Endothelial cell of umbilical vein (primary cell): ENCODE measurements at regions not wholly inside any gene's neighbourhood (a gene's known extent, or its start where the extent isn't known, plus 50 kb on each side); places are given as distances from the start of the nearest gene placed in this dataset.

Source experiments
- BruUV-seq: library from RNA; stranded (reverse); fragments of 400-500 nt; replicated peaks from 2 replicates; lab custom pipeline; 2021; lab: Mats Ljungman, UMichigan
- CTCF ChIA-PET: fragments of 300-600, 350-600 bp; sonication (Branson Sonifier 250); formaldehyde crosslinking; loops from one replicate; lab custom pipeline; 2021; ENCODE audit warnings: antibody characterized with exemption, inconsistent platforms; lab: Charles Lee
- POLR2A ChIA-PET: fragments of 300-600, 350-600 bp; sonication (Branson Sonifier 250); formaldehyde crosslinking; loops from one replicate; lab custom pipeline; 2021; ENCODE audit warnings: antibody characterized with exemption, inconsistent platforms; lab: Charles Lee
- DNase-seq: peaks from one replicate; pipeline ENCODE4 v3.0.0-alpha.2; 2011; ENCODE audit warnings: low read depth, low spot score
- FAIRE-seq: peaks from 2 replicates; lab custom pipeline; 2011; peaks lifted over from hg19 to GRCh38; lab: Jason Lieb, UNC
- H2AFZ ChIP-seq: 2 replicates; pipeline ENCODE4 v1.6.0; 2012; ENCODE audit warnings: low read depth, low read length, control low read depth, inconsistent platforms
- H3K27ac ChIP-seq: 2 replicates; pipeline ENCODE4 v1.5.1; 2011; ENCODE audit warnings: low read depth, mild to moderate bottlenecking, control low read depth, low read length, moderate library complexity; ENCODE audit not compliant: insufficient read depth
- H3K27me3 ChIP-seq, 2 experiments: 2 replicates each; pipeline versions ENCODE4 v1.6.0 to v1.6.1; 2011; ENCODE audit warnings: low read length in 2 of 2, mixed read lengths in 1 of 2; ENCODE audit not compliant: control insufficient read depth in 2 of 2, insufficient read depth in 2 of 2
- H3K36me3 ChIP-seq, 2 experiments: 2 replicates in 1 of 2; 3 replicates in 1 of 2; pipeline ENCODE4 v1.5.1; 2011; ENCODE audit warnings: low read length in 2 of 2, mild to moderate bottlenecking in 1 of 2, moderate library complexity in 1 of 2; ENCODE audit not compliant: control insufficient read depth in 2 of 2, insufficient read depth in 2 of 2; ENCODE audit errors: extremely low read depth in 1 of 2
- H3K4me1 ChIP-seq: 3 replicates; pipeline ENCODE4 v1.5.1; 2011; ENCODE audit warnings: mild to moderate bottlenecking, low read length; ENCODE audit not compliant: control insufficient read depth, insufficient read depth; ENCODE audit errors: extremely low read depth
- H3K4me2 ChIP-seq: 2 replicates; pipeline ENCODE4 v1.6.1; 2011; ENCODE audit warnings: low read length, control low read depth, mixed read lengths; ENCODE audit not compliant: insufficient read depth
- H3K4me3 ChIP-seq, 3 experiments: fragments of 200-600 bp in 1 of 3; sonication (generic), shearing (Covaris generic) in 1 of 3; replicated peaks in 1 of 3; 2 replicates each; pipeline ENCODE4 v1.5.1; 2011 to 2016; ENCODE audit warnings: control low read depth in 3 of 3, low read length in 3 of 3, mild to moderate bottlenecking in 2 of 3, inconsistent platforms in 1 of 3, low read depth in 1 of 3, moderate library complexity in 1 of 3; ENCODE audit not compliant: insufficient read depth in 1 of 3
- H3K79me2 ChIP-seq: 2 replicates; pipeline ENCODE4 v1.6.0; 2012; ENCODE audit warnings: low read length, inconsistent platforms; ENCODE audit not compliant: control insufficient read depth, insufficient read depth
- H3K9ac ChIP-seq: replicated peaks from 2 replicates; pipeline ENCODE3; 2011; ENCODE audit warnings: low read length, control low read depth; ENCODE audit not compliant: insufficient read depth; ENCODE audit errors: extremely low read depth
- H3K9me1 ChIP-seq: replicated peaks from 3 replicates; pipeline ENCODE4 v1.6.0; 2011; ENCODE audit warnings: mild to moderate bottlenecking, low read length; ENCODE audit not compliant: control insufficient read depth, insufficient read depth; ENCODE audit errors: extremely low read depth
- H3K9me3 ChIP-seq: replicated peaks from 2 replicates; pipeline ENCODE4 v1.5.1; 2012; ENCODE audit warnings: low read length, inconsistent platforms; ENCODE audit not compliant: control insufficient read depth, insufficient read depth
- H4K20me1 ChIP-seq: replicated peaks from 2 replicates; pipeline ENCODE3; 2011; ENCODE audit warnings: mild to moderate bottlenecking, low read length; ENCODE audit not compliant: control insufficient read depth, insufficient read depth; ENCODE audit errors: extremely low read depth
- CTCF ChIP-seq, 2 donors: IDR thresholded peaks; 1 replicate in 1 of 2; 2 replicates in 1 of 2; pipeline ENCODE4 v1.5.1; 2011; ENCODE audit warnings: low read length in 2 of 2, mild to moderate bottlenecking in 2 of 2, moderate library complexity in 2 of 2, control low read depth in 1 of 2, inconsistent platforms in 1 of 2, low read depth in 1 of 2; ENCODE audit not compliant: insufficient read depth in 1 of 2; ENCODE audit errors: extremely low read depth in 1 of 2
- EZH2 ChIP-seq: IDR thresholded peaks from 2 replicates; pipeline ENCODE4 v1.6.1; 2012; ENCODE audit warnings: borderline replicate concordance, low read depth, mild to moderate bottlenecking, moderate library complexity, low read length, inconsistent platforms; ENCODE audit not compliant: severe bottlenecking
- FOS ChIP-seq: IDR thresholded peaks from 2 replicates; pipeline ENCODE4 v1.6.1; 2011; ENCODE audit warnings: mild to moderate bottlenecking, low read length, moderate library complexity, borderline replicate concordance; ENCODE audit not compliant: insufficient read depth
- GATA2 ChIP-seq: IDR thresholded peaks from 2 replicates; pipeline ENCODE4 v1.7.0; 2011; ENCODE audit warnings: low read depth, mild to moderate bottlenecking, moderate library complexity, mixed read lengths, low read length; ENCODE audit not compliant: insufficient read length, insufficient read depth
- JUN ChIP-seq: IDR thresholded peaks from 2 replicates; pipeline ENCODE4 v1.6.1; 2011; ENCODE audit warnings: borderline replicate concordance, low read depth; ENCODE audit not compliant: insufficient read length, insufficient read depth
- MYC ChIP-seq: IDR thresholded peaks from one replicate; pipeline ENCODE4 v1.6.1; 2011; ENCODE audit warnings: mild to moderate bottlenecking, low read depth, low read length
- POLR2A ChIP-seq: IDR thresholded peaks from 2 replicates; pipeline ENCODE4 v1.6.1; 2012; ENCODE audit warnings: low read depth, mild to moderate bottlenecking, control low read depth, low read length
- POLR2AphosphoS5 ChIP-seq: IDR thresholded peaks from 2 replicates; pipeline ENCODE4 v1.6.1; 2012; ENCODE audit warnings: low read depth, mild to moderate bottlenecking, control low read depth, low read length, moderate library complexity; ENCODE audit not compliant: insufficient read depth
- dilution Hi-C: fragments of 300-500 bp; cut with MboI; formaldehyde crosslinking; loops from one replicate; pipeline ENCODE4 v1.15.0; 2019; ENCODE audit warnings: low sequenced_read_pairs; ENCODE audit not compliant: extremely low pct_ligation_motif_present
- intact Hi-C: fragments of 100-400 bp; cut with micrococcal nuclease; formaldehyde crosslinking; loops from one replicate; pipeline ENCODE4 v1.10.0; 2022
- TF ChIP-seq, protein P1 (sequence below): IDR thresholded peaks from 2 replicates; pipeline ENCODE4 v1.6.1; 2011; ENCODE audit not compliant: insufficient read depth, insufficient read length

GRCh38 chr2:4947911-4948310 is 744.3 kb upstream of the SOX11 start:
- Histone ChIP-seq H3K4me3 (no peak overlapping the region), H3K4me2 (no peak overlapping the region), H3K27ac (no peak overlapping the region), H3K79me2 (no peaks in the 10 kb centered on the region), H3K9ac (no peak overlapping the region), H3K27me3 (no peaks in the 10 kb centered on the region), H4K20me1 (no peaks in the 10 kb centered on the region), H3K36me3 (no peaks in the 10 kb centered on the region), H3K9me3 (no peaks in the 10 kb centered on the region), H3K4me1 (no peaks in the 10 kb centered on the region), H2AFZ (no peak overlapping the region), H3K9me1 (no peaks in the 10 kb centered on the region)
- BruUV-seq, result no TSS peak
- FAIRE-seq (no peak), DNase-seq (no peak)
- TF ChIP-seq GATA2, result no peak
- TF ChIP-seq, protein P1, sequence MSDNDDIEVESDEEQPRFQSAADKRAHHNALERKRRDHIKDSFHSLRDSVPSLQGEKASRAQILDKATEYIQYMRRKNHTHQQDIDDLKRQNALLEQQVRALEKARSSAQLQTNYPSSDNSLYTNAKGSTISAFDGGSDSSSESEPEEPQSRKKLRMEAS, result no peak
- POLR2A ChIA-PET, result no interaction called here
- intact Hi-C loops (no loop called here), dilution Hi-C loops (no loop called here)
- CTCF ChIA-PET, result no interaction called here

DNA sequence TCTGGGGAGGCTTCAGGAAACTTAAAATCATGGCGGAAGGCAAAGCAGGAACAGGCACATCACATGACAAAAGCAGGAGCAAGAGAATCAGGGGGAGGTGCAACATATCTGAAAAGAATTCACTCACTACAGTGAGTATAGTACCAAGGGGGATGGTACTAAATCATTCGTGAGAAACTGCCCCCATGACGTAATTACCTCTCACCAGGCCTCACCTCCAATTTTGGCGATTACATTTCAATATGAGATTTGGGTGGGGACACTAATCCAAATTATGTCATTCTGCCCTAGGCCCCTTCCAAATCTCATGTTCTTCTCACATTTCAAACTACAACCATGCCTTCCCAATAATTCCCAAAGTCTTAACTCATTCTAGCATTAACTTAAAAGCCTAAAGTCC is 740.8 kb upstream of the SOX11 start:
- Histone ChIP-seq H3K9ac (no peak overlapping the region), H3K4me1 (no peaks in the 10 kb centered on the region), H3K4me2 (no peak overlapping the region), H3K4me3 (no peak overlapping the region), H3K9me3 (no peaks in the 10 kb centered on the region), H4K20me1 (no peaks in the 10 kb centered on the region), H2AFZ (no peak overlapping the region), H3K27me3 (no peaks in the 10 kb centered on the region), H3K79me2 (no peaks in the 10 kb centered on the region), H3K27ac (no peak overlapping the region), H3K36me3 (no peaks in the 10 kb centered on the region), H3K9me1 (no peaks in the 10 kb centered on the region)
- CTCF ChIA-PET, result no interaction called here
- dilution Hi-C loops, result no loop called here
- POLR2A ChIA-PET, result no interaction called here
- DNase-seq (no peak), FAIRE-seq (no peak)
- intact Hi-C loops, result no loop called here
- BruUV-seq, result no TSS peak
- TF ChIP-seq MYC, result no peak
- TF ChIP-seq GATA2, result no peak
- TF ChIP-seq FOS, result no peak
- TF ChIP-seq POLR2A, result no peak
- TF ChIP-seq, protein P1, result no peak
- TF ChIP-seq CTCF (IDR thresholded peaks at IDR 0.05; ENCODE audit: extremely low read depth in 1 of 2, insufficient read depth in 1 of 2, low read depth in 1 of 2, low read length in 2 of 2), result no peak
- no peak for TF ChIP-seq EZH2
- TF ChIP-seq JUN, result no peak
- no peak for TF ChIP-seq POLR2AphosphoS5
